ENCODE measurements at regions not wholly inside any gene's neighbourhood (a gene's known extent, or its start where the extent isn't known, plus 50 kb on each side); places are given as distances from the start of the nearest gene placed in this dataset.

DNA sequence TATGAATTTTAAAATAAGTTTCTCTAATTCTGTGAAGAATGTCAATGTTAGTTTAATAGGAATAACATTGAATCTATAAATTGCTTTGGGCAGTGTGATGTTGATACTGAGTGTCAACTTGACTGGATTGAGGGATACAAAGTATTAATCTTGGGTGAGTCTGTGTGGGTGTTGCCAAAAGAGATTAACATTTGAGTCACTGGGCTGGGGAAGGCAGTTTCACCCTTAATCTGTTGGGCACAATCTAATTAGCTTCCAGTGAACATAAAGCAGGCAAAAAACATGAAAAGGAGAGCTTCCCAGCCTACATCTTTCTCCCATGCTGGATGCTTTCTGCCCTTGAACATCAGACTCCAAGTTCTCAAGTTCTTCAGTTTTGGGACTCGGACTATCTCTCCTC is 832.0 kb upstream of the ARRDC3 start:
- TF ChIP-seq, protein P1, sequence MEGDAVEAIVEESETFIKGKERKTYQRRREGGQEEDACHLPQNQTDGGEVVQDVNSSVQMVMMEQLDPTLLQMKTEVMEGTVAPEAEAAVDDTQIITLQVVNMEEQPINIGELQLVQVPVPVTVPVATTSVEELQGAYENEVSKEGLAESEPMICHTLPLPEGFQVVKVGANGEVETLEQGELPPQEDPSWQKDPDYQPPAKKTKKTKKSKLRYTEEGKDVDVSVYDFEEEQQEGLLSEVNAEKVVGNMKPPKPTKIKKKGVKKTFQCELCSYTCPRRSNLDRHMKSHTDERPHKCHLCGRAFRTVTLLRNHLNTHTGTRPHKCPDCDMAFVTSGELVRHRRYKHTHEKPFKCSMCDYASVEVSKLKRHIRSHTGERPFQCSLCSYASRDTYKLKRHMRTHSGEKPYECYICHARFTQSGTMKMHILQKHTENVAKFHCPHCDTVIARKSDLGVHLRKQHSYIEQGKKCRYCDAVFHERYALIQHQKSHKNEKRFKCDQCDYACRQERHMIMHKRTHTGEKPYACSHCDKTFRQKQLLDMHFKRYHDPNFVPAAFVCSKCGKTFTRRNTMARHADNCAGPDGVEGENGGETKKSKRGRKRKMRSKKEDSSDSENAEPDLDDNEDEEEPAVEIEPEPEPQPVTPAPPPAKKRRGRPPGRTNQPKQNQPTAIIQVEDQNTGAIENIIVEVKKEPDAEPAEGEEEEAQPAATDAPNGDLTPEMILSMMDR (IDR thresholded peaks at IDR 0.05), result no peak
- TF ChIP-seq POLR2A (IDR thresholded peaks at IDR 0.05), result no peak
